Mesenchymal stem cell (in vitro differentiated cells and primary cell): ENCODE measurements at regions not wholly inside any gene's neighbourhood (a gene's known extent, or its start where the extent isn't known, plus 50 kb on each side); places are given as distances from the start of the nearest gene placed in this dataset.

ENCODE experiments used
- DNase-seq: peaks from one replicate; pipeline ENCODE4 v3.0.0-alpha.2; 2013
- H2AFZ ChIP-seq: one replicate; pipeline ENCODE4 v1.6.1; 2013; ENCODE audit warnings: low read depth, mild to moderate bottlenecking, control low read depth, inconsistent platforms, low read length, moderate library complexity
- H2AK5ac ChIP-seq: 2 replicates; pipeline ENCODE4 v1.6.1; 2013; ENCODE audit warnings: low read length, moderate library complexity, mild to moderate bottlenecking, inconsistent platforms; ENCODE audit not compliant: severe bottlenecking
- H2BK120ac ChIP-seq: one replicate; pipeline ENCODE4 v1.6.1; 2013; ENCODE audit warnings: low read depth, mild to moderate bottlenecking, inconsistent platforms, low read length, moderate library complexity
- H2BK12ac ChIP-seq, 2 experiments: one replicate each; pipeline ENCODE4 v1.6.1; 2013; ENCODE audit warnings: inconsistent platforms in 2 of 2, low read length in 2 of 2, mild to moderate bottlenecking in 2 of 2, moderate library complexity in 2 of 2, control low read depth in 1 of 2
- H2BK15ac ChIP-seq: one replicate; pipeline ENCODE4 v1.6.1; 2013; ENCODE audit warnings: mild to moderate bottlenecking, low read depth, inconsistent platforms; ENCODE audit not compliant: poor library complexity, severe bottlenecking
- H2BK5ac ChIP-seq: 2 replicates; pipeline ENCODE4 v1.6.1; 2013; ENCODE audit warnings: low read depth, mild to moderate bottlenecking, low read length, control low read depth, inconsistent platforms; ENCODE audit not compliant: poor library complexity, severe bottlenecking
- H3K14ac ChIP-seq, 2 experiments: one replicate each; pipeline ENCODE4 v1.6.1; 2013; ENCODE audit warnings: inconsistent platforms in 2 of 2, low read length in 2 of 2, control low read depth in 1 of 2, mild to moderate bottlenecking in 1 of 2, moderate library complexity in 1 of 2
- H3K18ac ChIP-seq, 2 experiments: one replicate each; pipeline ENCODE4 v1.6.1; 2013; ENCODE audit warnings: inconsistent platforms in 2 of 2, low read length in 2 of 2, control low read depth in 1 of 2, low read depth in 1 of 2, mild to moderate bottlenecking in 1 of 2
- H3K23ac ChIP-seq, 2 experiments: one replicate each; pipeline ENCODE4 v1.6.1; 2013; ENCODE audit warnings: inconsistent platforms in 2 of 2, low read length in 2 of 2, mild to moderate bottlenecking in 2 of 2, moderate library complexity in 2 of 2, control low read depth in 1 of 2
- H3K27ac ChIP-seq: 2 replicates; pipeline ENCODE4 v1.5.1; 2013; ENCODE audit warnings: mild to moderate bottlenecking, moderate library complexity, low read length, control low read depth, inconsistent platforms; ENCODE audit not compliant: poor library complexity, severe bottlenecking
- H3K27me3 ChIP-seq, 2 experiments: 2 replicates each; pipeline versions ENCODE4 v1.6.1 to v1.7.0; 2013; ENCODE audit warnings: low read length in 2 of 2, mild to moderate bottlenecking in 2 of 2, moderate library complexity in 2 of 2, control low read depth in 1 of 2, inconsistent platforms in 1 of 2; ENCODE audit not compliant: control insufficient read depth in 1 of 2, insufficient read depth in 1 of 2
- H3K36me3 ChIP-seq, 2 experiments: 2 replicates each; pipeline versions ENCODE4 v1.6.1 to v1.7.0; 2013; ENCODE audit warnings: low read length in 2 of 2, control low read depth in 1 of 2, inconsistent platforms in 1 of 2, low read depth in 1 of 2, mild to moderate bottlenecking in 1 of 2; ENCODE audit not compliant: insufficient read depth in 2 of 2, control insufficient read depth in 1 of 2
- H3K4ac ChIP-seq, 2 experiments: one replicate each; pipeline ENCODE4 v1.6.1; 2013; ENCODE audit warnings: inconsistent platforms in 2 of 2, low read length in 2 of 2, mild to moderate bottlenecking in 2 of 2, moderate library complexity in 2 of 2, control low read depth in 1 of 2, low read depth in 1 of 2
- H3K4me1 ChIP-seq: 2 replicates; pipeline ENCODE4 v1.6.1; 2013; ENCODE audit warnings: low read depth, low read length, control low read depth; ENCODE audit not compliant: control insufficient read depth, insufficient read depth
- H3K4me2 ChIP-seq: 2 replicates; pipeline ENCODE4 v1.6.1; 2013; ENCODE audit warnings: low read length, mild to moderate bottlenecking, inconsistent platforms; ENCODE audit not compliant: poor library complexity, severe bottlenecking
- H3K4me3 ChIP-seq, 2 experiments: 2 replicates each; pipeline versions ENCODE4 v1.5.1 to v1.7.0; 2013; ENCODE audit warnings: low read length in 2 of 2, mild to moderate bottlenecking in 2 of 2, control low read depth in 1 of 2, low read depth in 1 of 2; ENCODE audit not compliant: insufficient read depth in 1 of 2
- H3K79me1 ChIP-seq: replicated peaks from 2 replicates; pipeline ENCODE4 v1.6.1; 2013; ENCODE audit warnings: mild to moderate bottlenecking, control low read depth, low read length, inconsistent platforms; ENCODE audit not compliant: poor library complexity, severe bottlenecking
- H3K9ac ChIP-seq: 2 replicates; pipeline ENCODE4 v1.7.0; 2013; ENCODE audit warnings: mild to moderate bottlenecking, low read length, moderate library complexity
- H3K9me3 ChIP-seq: 2 replicates; pipeline ENCODE4 v1.7.0; 2013; ENCODE audit warnings: mild to moderate bottlenecking, low read length; ENCODE audit not compliant: control insufficient read depth
- H4K8ac ChIP-seq: one replicate; pipeline ENCODE4 v1.6.1; 2013; ENCODE audit warnings: inconsistent platforms, mild to moderate bottlenecking, low read length, moderate library complexity
- H4K91ac ChIP-seq: one replicate; pipeline ENCODE4 v1.6.1; 2013; ENCODE audit warnings: mild to moderate bottlenecking, low read length, inconsistent platforms
- WGBS: methylation state at CpG from one replicate; pipeline ENCODE4 v1.1.7; 2013; ENCODE audit warnings: mixed read lengths; 5-methylcytosine and 5-hydroxymethylcytosine counted together

- Histone ChIP-seq H3K4ac (no peak overlapping the region), H3K9me3 (peaks cover 27% of the 10 kb centered on the region), H3K23ac (no peak overlapping the region), H3K79me1 (no peaks in the 10 kb centered on the region), H3K14ac (no peak overlapping the region), H3K18ac (no peak overlapping the region), H2BK120ac (peak overlapping the region; percentile 19), H3K4me2 (no peak overlapping the region), H2BK12ac (no peak overlapping the region), H3K27ac (no peak overlapping the region), H4K8ac (no peak overlapping the region), H2AK5ac (no peak overlapping the region), H3K27me3 (no peaks in the 10 kb centered on the region), H2BK5ac (no peak overlapping the region), H3K9ac (no peak overlapping the region), H3K4me1 (no peaks in the 10 kb centered on the region), H3K4me3 (no peak overlapping the region), H4K91ac (no peak overlapping the region), H2BK15ac (no peak overlapping the region), H3K36me3 (no peaks in the 10 kb centered on the region), H2AFZ (no peak overlapping the region)
- no peak for DNase-seq
- WGBS, result 62% methylated on average over 8 of the region's 8 CpGs
Measured at GRCh38 chr19:27654266-27654990, 1558.5 kb downstream of the UQCRFS1 start.

- Histone ChIP-seq H3K36me3 (no peaks in the 10 kb centered on the region), H3K4me3 (no peak overlapping the region), H3K27me3 (no peaks in the 10 kb centered on the region), H2BK15ac (no peak overlapping the region), H3K4me1 (no peaks in the 10 kb centered on the region), H2BK12ac (no peak overlapping the region), H3K79me1 (no peaks in the 10 kb centered on the region), H3K9ac (no peak overlapping the region), H2BK120ac (no peak overlapping the region), H3K14ac (no peak overlapping the region), H2AK5ac (no peak overlapping the region), H2AFZ (no peak overlapping the region), H3K18ac (no peak overlapping the region), H3K4ac (no peak overlapping the region), H3K9me3 (peaks cover 24% of the 10 kb centered on the region), H3K23ac (no peak overlapping the region), H3K4me2 (no peak overlapping the region), H4K91ac (no peak overlapping the region), H3K27ac (no peak overlapping the region), H4K8ac (no peak overlapping the region), H2BK5ac (no peak overlapping the region)
- 42% methylated on average over 3 of the region's 3 CpGs for WGBS
- no peak for DNase-seq
Measured at GRCh38 chr19:27652796-27653195, 1560.2 kb downstream of the UQCRFS1 start.

- Histone ChIP-seq H3K27ac (no peak overlapping the region), H2AFZ (no peak overlapping the region), H3K14ac (no peak overlapping the region), H3K9me3 (peaks cover 22% of the 10 kb centered on the region), H2BK120ac (no peak overlapping the region), H3K79me1 (no peaks in the 10 kb centered on the region), H4K8ac (no peak overlapping the region), H3K18ac (no peak overlapping the region), H4K91ac (no peak overlapping the region), H3K4ac (no peak overlapping the region), H2AK5ac (no peak overlapping the region), H3K36me3 (no peaks in the 10 kb centered on the region), H2BK5ac (no peak overlapping the region), H3K4me1 (no peaks in the 10 kb centered on the region), H3K9ac (no peak overlapping the region), H3K27me3 (no peaks in the 10 kb centered on the region), H2BK12ac (no peak overlapping the region), H3K23ac (no peak overlapping the region), H3K4me2 (no peak overlapping the region), H2BK15ac (no peak overlapping the region), H3K4me3 (no peak overlapping the region)
- WGBS, result 74% methylated on average over 8 of the region's 8 CpGs
- DNase-seq, result no peak
Measured at GRCh38 chr19:27652281-27652680, 1560.7 kb downstream of the UQCRFS1 start.

- no peaks in the 10 kb centered on the region for H3K27me3 ChIP-seq
- H3K4ac ChIP-seq, result no peak overlapping the region
- H2BK120ac ChIP-seq, result no peak overlapping the region
- H3K36me3 ChIP-seq, result no peaks in the 10 kb centered on the region
- H3K9ac ChIP-seq, result no peak overlapping the region
- H3K23ac ChIP-seq, result no peak overlapping the region
- H2BK5ac ChIP-seq, result no peak overlapping the region
- no peak overlapping the region for H3K4me3 ChIP-seq
- H3K9me3 ChIP-seq, result peaks cover 19% of the 10 kb centered on the region
- 78% methylated on average over 4 of the region's 4 CpGs for WGBS
- H3K4me1 ChIP-seq, result no peaks in the 10 kb centered on the region
- H4K8ac ChIP-seq, result no peak overlapping the region
- H3K27ac ChIP-seq, result no peak overlapping the region
- no peak overlapping the region for H3K4me2 ChIP-seq
- H2AK5ac ChIP-seq, result no peak overlapping the region
- no peak overlapping the region for H2AFZ ChIP-seq
- H3K18ac ChIP-seq, result no peak overlapping the region
- DNase-seq, result no peak
- no peak overlapping the region for H2BK15ac ChIP-seq
- no peaks in the 10 kb centered on the region for H3K79me1 ChIP-seq
- H2BK12ac ChIP-seq, result no peak overlapping the region
- H3K14ac ChIP-seq, result no peak overlapping the region
- no peak overlapping the region for H4K91ac ChIP-seq
Measured at GRCh38 chr19:27647423-27647822, 1565.5 kb downstream of the UQCRFS1 start.
